Fibroblast of mammary gland (primary cell): ENCODE measurements at regions not wholly inside any gene's neighbourhood (a gene's known extent, or its start where the extent isn't known, plus 50 kb on each side); places are given as distances from the start of the nearest gene placed in this dataset.

Experiments used
- DNase-seq: peaks from one replicate; pipeline ENCODE4 v3.0.0-alpha.2; 2010; ENCODE audit warnings: low read depth
- H3K4me3 ChIP-seq: 2 replicates; pipeline ENCODE4 v1.5.1; 2011; ENCODE audit warnings: low read depth, mild to moderate bottlenecking, low read length, moderate library complexity; ENCODE audit not compliant: control insufficient read depth
- TF ChIP-seq, protein P1 (sequence below): conservative IDR thresholded peaks from 2 replicates; pipeline ENCODE4 v1.5.1; 2011; ENCODE audit warnings: low read depth, low read length, inconsistent platforms; ENCODE audit not compliant: control insufficient read depth, insufficient read depth

DNA sequence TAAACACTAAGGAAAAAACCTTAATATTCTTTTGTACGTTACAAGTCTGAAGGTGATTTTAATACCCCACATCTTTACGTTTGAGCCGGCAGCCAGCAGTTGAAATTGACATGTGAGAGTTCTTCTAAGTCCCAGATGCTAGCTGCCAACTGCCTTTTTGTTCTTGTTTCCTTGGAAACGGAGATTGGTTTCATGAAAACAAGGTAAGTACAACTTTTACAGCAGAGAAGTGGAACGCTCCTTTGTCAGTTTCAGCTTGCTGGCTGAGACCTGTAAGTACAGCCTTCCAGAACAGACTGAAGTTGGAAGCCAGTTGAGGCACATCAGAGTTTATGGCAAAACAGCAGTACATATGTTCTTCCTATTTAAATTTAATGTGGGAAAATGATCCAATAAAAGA, 1018.4 kb upstream of the ARRDC3 start:
- TF ChIP-seq, protein P1, sequence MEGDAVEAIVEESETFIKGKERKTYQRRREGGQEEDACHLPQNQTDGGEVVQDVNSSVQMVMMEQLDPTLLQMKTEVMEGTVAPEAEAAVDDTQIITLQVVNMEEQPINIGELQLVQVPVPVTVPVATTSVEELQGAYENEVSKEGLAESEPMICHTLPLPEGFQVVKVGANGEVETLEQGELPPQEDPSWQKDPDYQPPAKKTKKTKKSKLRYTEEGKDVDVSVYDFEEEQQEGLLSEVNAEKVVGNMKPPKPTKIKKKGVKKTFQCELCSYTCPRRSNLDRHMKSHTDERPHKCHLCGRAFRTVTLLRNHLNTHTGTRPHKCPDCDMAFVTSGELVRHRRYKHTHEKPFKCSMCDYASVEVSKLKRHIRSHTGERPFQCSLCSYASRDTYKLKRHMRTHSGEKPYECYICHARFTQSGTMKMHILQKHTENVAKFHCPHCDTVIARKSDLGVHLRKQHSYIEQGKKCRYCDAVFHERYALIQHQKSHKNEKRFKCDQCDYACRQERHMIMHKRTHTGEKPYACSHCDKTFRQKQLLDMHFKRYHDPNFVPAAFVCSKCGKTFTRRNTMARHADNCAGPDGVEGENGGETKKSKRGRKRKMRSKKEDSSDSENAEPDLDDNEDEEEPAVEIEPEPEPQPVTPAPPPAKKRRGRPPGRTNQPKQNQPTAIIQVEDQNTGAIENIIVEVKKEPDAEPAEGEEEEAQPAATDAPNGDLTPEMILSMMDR, result no peak
- peak; percentile 45 for DNase-seq
- H3K4me3 ChIP-seq, result no peak overlapping the region

DNA sequence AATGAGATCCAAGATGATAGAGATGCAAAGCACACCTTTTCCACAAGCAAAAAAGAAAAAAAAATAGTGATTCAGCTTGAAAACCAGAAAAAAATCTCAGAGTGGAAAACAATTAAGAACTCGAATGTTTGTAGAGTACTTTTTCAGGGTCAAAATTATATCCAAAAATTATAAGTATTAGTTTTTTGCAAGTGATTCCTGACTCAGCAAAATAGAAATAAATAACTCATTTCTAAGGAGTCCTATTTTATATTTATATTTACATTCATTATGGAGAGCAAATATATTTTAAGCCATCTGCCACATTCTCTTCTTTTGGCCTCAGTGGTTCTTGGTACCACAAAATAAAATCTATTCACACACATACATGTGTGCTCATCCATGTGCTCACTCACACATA, 1011.8 kb upstream of the ARRDC3 start:
- H3K4me3 ChIP-seq, result no peak overlapping the region
- no peak for DNase-seq
- TF ChIP-seq, protein P1, result no peak

DNA sequence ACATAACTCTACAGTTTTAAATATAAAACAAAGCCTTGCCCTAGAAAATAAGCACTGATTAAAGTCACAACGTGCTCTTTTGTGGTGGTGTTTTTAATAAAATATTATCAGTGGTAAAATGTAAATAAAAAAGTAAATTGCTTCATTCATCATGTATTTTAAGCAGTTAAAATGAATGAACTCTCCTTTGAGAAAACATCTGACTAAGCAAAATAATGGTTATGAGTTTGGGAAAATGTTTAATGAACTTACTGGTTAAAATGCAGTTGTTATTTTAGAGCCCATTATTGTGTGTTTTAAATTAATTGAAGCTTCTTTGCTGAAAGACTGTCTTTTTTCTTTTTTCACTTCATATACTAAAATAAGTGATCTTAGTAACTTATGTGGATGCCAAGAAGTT, 1007.5 kb upstream of the ARRDC3 start:
- DNase-seq, result no peak
- no peak overlapping the region for H3K4me3 ChIP-seq
- TF ChIP-seq, protein P1, result no peak

DNA sequence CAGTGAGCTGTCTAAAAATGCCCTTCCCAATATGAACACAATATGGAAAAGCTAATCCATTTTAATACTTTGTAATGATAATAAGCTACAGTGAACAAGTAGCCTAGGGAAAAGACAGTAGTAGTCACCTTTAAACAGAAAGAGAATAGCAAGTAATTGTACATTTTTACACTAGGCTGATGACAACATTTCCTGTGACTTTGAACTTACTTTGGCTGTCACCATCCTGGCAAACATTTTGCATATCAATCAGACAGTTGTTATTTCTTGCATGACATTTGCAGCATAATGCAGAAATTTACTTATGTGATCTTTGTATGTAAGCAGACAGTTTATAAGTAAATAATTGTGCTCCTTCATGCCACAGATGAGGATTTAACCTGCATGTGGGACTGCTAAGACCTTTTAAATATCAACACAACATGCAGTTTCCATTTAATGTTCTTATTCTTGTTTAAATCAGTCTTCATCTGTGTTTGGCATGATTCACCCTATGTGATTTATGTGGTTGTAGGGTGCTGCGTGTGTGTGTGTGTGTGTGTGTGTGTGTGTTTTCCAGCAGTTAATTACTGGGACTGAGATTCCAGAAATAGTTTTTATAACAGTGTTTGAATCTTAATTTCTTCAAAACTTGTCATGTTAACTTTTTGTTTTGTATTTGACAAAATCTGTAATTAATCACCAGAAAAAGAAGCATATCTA, 997.1 kb upstream of the ARRDC3 start:
- TF ChIP-seq, protein P1, result no peak
- peak; percentile 54 for DNase-seq
- H3K4me3 ChIP-seq, result no peak overlapping the region

DNA sequence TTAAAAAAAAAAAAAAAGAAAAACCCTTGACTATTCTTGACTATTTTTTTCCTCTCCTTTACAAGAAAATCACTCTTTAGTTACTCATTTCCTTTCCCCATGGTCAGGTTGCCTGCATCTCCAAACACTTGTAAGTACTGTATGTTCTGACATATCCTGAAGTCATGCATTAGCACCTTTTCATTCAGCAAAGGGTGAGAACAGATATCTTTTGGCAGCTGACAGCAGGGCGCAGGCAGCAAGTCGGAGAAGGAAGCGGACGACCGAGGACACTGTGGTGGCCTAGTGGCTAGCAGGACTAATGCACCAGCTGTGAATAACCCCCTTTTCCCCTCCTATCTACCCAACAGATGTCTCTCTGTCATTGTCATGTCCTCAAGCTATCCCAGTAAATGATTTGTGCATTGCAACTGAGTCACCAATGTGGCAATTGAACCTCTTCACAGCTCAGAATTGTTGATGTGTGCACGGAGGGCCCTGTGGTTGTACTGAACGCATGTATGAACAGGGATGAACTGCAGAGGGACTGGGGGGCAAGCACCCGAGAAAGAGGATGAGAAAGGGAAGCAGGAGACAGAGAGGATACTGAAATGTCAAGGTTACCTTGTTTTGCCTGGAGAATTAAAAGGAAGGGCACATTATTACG, 996.0 kb upstream of the ARRDC3 start:
- no peak overlapping the region for H3K4me3 ChIP-seq
- TF ChIP-seq, protein P1, result no peak
- DNase-seq, result peak; percentile 66

DNA sequence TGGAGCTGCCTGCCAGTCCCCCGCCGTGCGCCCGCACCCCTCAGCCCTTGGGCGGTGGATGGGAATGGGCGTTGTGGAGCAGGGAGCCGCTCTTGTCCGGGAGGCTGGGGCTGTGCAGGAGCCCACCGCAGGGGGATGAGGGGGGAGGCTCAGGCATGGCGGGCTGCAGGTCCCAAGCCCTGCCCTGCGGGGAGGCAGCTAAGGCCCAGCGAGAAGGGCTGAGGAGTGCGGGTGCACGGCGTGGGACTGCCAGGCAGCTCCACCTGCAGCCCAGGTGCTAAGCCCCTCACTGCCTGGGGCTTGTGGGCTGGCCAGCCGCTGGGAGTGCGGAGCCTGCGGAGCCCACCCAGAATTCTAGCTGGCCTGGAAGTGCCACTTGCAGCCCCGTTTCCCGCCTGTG, 991.7 kb upstream of the ARRDC3 start:
- H3K4me3 ChIP-seq, result no peak overlapping the region
- TF ChIP-seq, protein P1, result no peak
- no peak for DNase-seq
